ENCODE measurements at regions not wholly inside any gene's neighbourhood (a gene's known extent, or its start where the extent isn't known, plus 50 kb on each side); places are given as distances from the start of the nearest gene placed in this dataset.
"Not testable (repeated sequence)": the region's sequence is repeated elsewhere in the genome, so short reads cannot be mapped to it uniquely, and the experiment has no call there.

DNA sequence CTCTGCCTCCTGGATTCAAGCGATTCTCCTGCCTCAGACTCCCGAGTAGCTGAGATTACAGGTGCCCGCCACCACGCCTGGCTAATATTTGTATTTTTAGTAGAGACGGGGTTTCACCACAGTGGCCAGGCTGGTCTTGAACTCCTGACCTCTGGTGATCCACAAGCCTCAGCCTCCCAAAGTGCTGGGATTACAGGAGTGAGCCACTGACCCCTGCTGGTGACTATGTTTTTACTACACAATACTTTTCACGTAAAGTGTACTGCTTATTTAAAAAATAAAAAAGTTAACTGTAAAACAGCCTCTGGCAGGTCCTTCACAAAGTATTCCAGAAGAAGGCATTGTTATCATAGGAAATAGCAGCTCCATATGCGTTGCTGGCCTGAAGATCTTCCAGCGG lies 345.2 kb upstream of the POU5F2 start:
- TF ChIP-seq CTCF (conservative IDR thresholded peaks at IDR 0.05 in 1 of 2, IDR thresholded peaks at IDR 0.05 in 1 of 2; ENCODE audit: extremely low read depth in 1 of 2, insufficient read depth in 1 of 2, low read depth in 1 of 2, low read length in 2 of 2): peak; percentile 12 to 29
- not testable (repeated sequence) for TF ChIP-seq EZH2 (IDR thresholded peaks at IDR 0.05; ENCODE audit: borderline replicate concordance, low read length)

All from mammary epithelial cell (primary cell).